H9 (cell line): ENCODE measurements at regions not wholly inside any gene's neighbourhood (a gene's known extent, or its start where the extent isn't known, plus 50 kb on each side); places are given as distances from the start of the nearest gene placed in this dataset.

Experiments used
- DNase-seq: peaks from one replicate; pipeline ENCODE4 v3.0.0-alpha.2; 2017
- H2AFZ ChIP-seq: one replicate; pipeline ENCODE4 v1.6.1; 2013; ENCODE audit warnings: mild to moderate bottlenecking, low read length, control low read depth, moderate library complexity
- H2AK5ac ChIP-seq: 2 replicates; pipeline ENCODE4 v1.6.1; 2013; ENCODE audit warnings: low read length, control low read depth, mixed read lengths; ENCODE audit not compliant: insufficient read length
- H2BK120ac ChIP-seq: one replicate; pipeline ENCODE4 v1.6.1; 2013; ENCODE audit warnings: low read depth, mild to moderate bottlenecking, low read length, control low read depth, inconsistent platforms; ENCODE audit not compliant: poor library complexity, severe bottlenecking
- H2BK12ac ChIP-seq: 2 replicates; pipeline ENCODE4 v1.6.1; 2013; ENCODE audit warnings: low read length, control low read depth, mixed read lengths, low read depth; ENCODE audit not compliant: insufficient read length
- H2BK15ac ChIP-seq: 2 replicates; pipeline ENCODE4 v1.6.1; 2013; ENCODE audit warnings: low read depth, low read length, control low read depth
- H2BK20ac ChIP-seq: one replicate; pipeline ENCODE4 v1.6.1; 2013; ENCODE audit warnings: low read depth, mild to moderate bottlenecking, low read length, control low read depth, inconsistent platforms; ENCODE audit not compliant: poor library complexity, severe bottlenecking
- H2BK5ac ChIP-seq: 2 replicates; pipeline ENCODE4 v1.6.1; 2013; ENCODE audit warnings: low read length, control low read depth, mixed read lengths; ENCODE audit not compliant: insufficient read length
- H3K14ac ChIP-seq: 2 replicates; pipeline ENCODE4 v1.6.1; 2013; ENCODE audit warnings: low read length, control low read depth; ENCODE audit not compliant: insufficient read depth
- H3K18ac ChIP-seq: 2 replicates; pipeline ENCODE4 v1.6.1; 2013; ENCODE audit warnings: low read depth, mild to moderate bottlenecking, mixed read lengths, low read length, control low read depth; ENCODE audit not compliant: insufficient read length
- H3K23ac ChIP-seq: 2 replicates; pipeline ENCODE4 v1.6.1; 2013; ENCODE audit warnings: low read length, control low read depth, mixed read lengths, low read depth; ENCODE audit not compliant: insufficient read length
- H3K23me2 ChIP-seq: 2 replicates; pipeline ENCODE4 v1.6.1; 2013; ENCODE audit warnings: low read depth, mild to moderate bottlenecking, mixed read lengths, low read length, control low read depth; ENCODE audit not compliant: insufficient read length, poor library complexity, severe bottlenecking
- H3K27ac ChIP-seq: 2 replicates; pipeline ENCODE4 v1.5.1; 2013; ENCODE audit warnings: low read length, control low read depth, mixed read lengths, low read depth; ENCODE audit not compliant: insufficient read length
- H3K27me3 ChIP-seq: 2 replicates; pipeline ENCODE4 v1.6.1; 2013; ENCODE audit warnings: low read length, control low read depth, inconsistent platforms; ENCODE audit not compliant: insufficient read depth
- H3K4ac ChIP-seq: 2 replicates; pipeline ENCODE4 v1.6.1; 2013; ENCODE audit warnings: low read depth, mild to moderate bottlenecking, control low read depth, inconsistent platforms, low read length, moderate library complexity
- H3K4me1 ChIP-seq: 2 replicates; pipeline ENCODE4 v1.6.1; 2013; ENCODE audit warnings: low read length, control low read depth, inconsistent platforms; ENCODE audit not compliant: insufficient read depth
- H3K4me2 ChIP-seq: 2 replicates; pipeline ENCODE4 v1.6.1; 2013; ENCODE audit warnings: low read length, control low read depth, mixed read lengths; ENCODE audit not compliant: insufficient read length, insufficient read depth
- H3K56ac ChIP-seq: 2 replicates; pipeline ENCODE4 v1.6.1; 2013; ENCODE audit warnings: low read depth, mild to moderate bottlenecking, mixed read lengths, low read length, control low read depth; ENCODE audit not compliant: insufficient read length
- H3K79me1 ChIP-seq: 2 replicates; pipeline ENCODE4 v1.6.1; 2013; ENCODE audit warnings: low read depth, mild to moderate bottlenecking, moderate library complexity, low read length, control low read depth, inconsistent platforms; ENCODE audit not compliant: insufficient read depth, poor library complexity, severe bottlenecking
- H3K79me2 ChIP-seq: 2 replicates; pipeline ENCODE4 v1.6.1; 2013; ENCODE audit warnings: low read length, control low read depth, inconsistent platforms; ENCODE audit not compliant: insufficient read depth
- H3K9ac ChIP-seq: 2 replicates; pipeline ENCODE4 v1.6.1; 2013; ENCODE audit warnings: low read length, control low read depth, mixed read lengths; ENCODE audit not compliant: insufficient read length; ENCODE audit errors: extremely low read depth
- H3K9me3 ChIP-seq: one replicate; pipeline ENCODE4 v1.6.1; 2013; ENCODE audit warnings: low read depth, low read length, inconsistent platforms; ENCODE audit not compliant: control insufficient read depth
- H3T11ph ChIP-seq: one replicate; pipeline ENCODE4 v1.6.1; 2013; ENCODE audit warnings: mild to moderate bottlenecking, low read length, control low read depth, inconsistent platforms
- H4K20me1 ChIP-seq: one replicate; pipeline ENCODE4 v1.6.1; 2013; ENCODE audit not compliant: control insufficient read depth, insufficient read length, insufficient read depth
- H4K5ac ChIP-seq: 2 replicates; pipeline ENCODE4 v1.6.1; 2013; ENCODE audit warnings: low read depth, mild to moderate bottlenecking, mixed read lengths, low read length, control low read depth; ENCODE audit not compliant: insufficient read length
- H4K8ac ChIP-seq: replicated peaks from 2 replicates; pipeline ENCODE4 v1.6.1; 2013; ENCODE audit warnings: low read length, control low read depth, mixed read lengths, low read depth; ENCODE audit not compliant: insufficient read length
- H4K91ac ChIP-seq: 2 replicates; pipeline ENCODE4 v1.6.1; 2013; ENCODE audit warnings: low read depth, mild to moderate bottlenecking, moderate library complexity, mixed read lengths, low read length, control low read depth; ENCODE audit not compliant: insufficient read length
- H3K27ac Mint-ChIP-seq, 3 experiments: 2 replicates in 2 of 3; 3 replicates in 1 of 3; pipeline ENCODE4 v1.8.0; 2020 to 2021; ENCODE audit warnings: mixed read lengths in 3 of 3, mild to moderate bottlenecking in 1 of 3, moderate library complexity in 1 of 3
- H3K27me3 Mint-ChIP-seq: 2 replicates; pipeline ENCODE4 v1.8.0; 2021; ENCODE audit warnings: low read depth, mild to moderate bottlenecking, moderate library complexity, mixed read lengths
- H3K36me3 Mint-ChIP-seq, 3 experiments: 2 replicates in 2 of 3; 3 replicates in 1 of 3; pipeline ENCODE4 v1.8.0; 2020 to 2021; ENCODE audit warnings: low read depth in 3 of 3, mixed read lengths in 3 of 3; ENCODE audit not compliant: insufficient read depth in 1 of 3
- H3K4me1 Mint-ChIP-seq, 2 experiments: 2 replicates each; pipeline ENCODE4 v1.8.0; 2020; ENCODE audit warnings: mixed read lengths in 2 of 2
- H3K4me3 Mint-ChIP-seq, 2 experiments: 2 replicates in 1 of 2; 3 replicates in 1 of 2; pipeline ENCODE4 v1.8.0; 2020 to 2021; ENCODE audit warnings: mild to moderate bottlenecking in 2 of 2, mixed read lengths in 2 of 2, moderate library complexity in 1 of 2
- H3K9me3 Mint-ChIP-seq, 2 experiments: 2 replicates in 1 of 2; 3 replicates in 1 of 2; pipeline ENCODE4 v1.8.0; 2020; ENCODE audit warnings: mild to moderate bottlenecking in 2 of 2, mixed read lengths in 2 of 2, moderate library complexity in 1 of 2
- CTCF ChIP-seq: fragments of 200-600 bp; sonication (generic); conservative IDR thresholded peaks from 3 replicates; pipeline ENCODE4 v1.8.0; 2021; ENCODE audit warnings: antibody characterized with exemption, mild to moderate bottlenecking
- WGBS: extraction: QIAGEN DNeasy Blood & Tissue Kit; methylation state at CpG from one replicate; pipeline ENCODE4 v1.1.7; 2013; ENCODE audit warnings: missing lambda C conversion rate, low lambda C conversion rate, mixed read lengths; ENCODE audit not compliant: insufficient read length; ENCODE audit errors: extremely low coverage; 5-methylcytosine and 5-hydroxymethylcytosine counted together

- Histone ChIP-seq H3K4me2 (no peak overlapping the region), H2BK15ac (no peak overlapping the region), H2BK12ac (no peak overlapping the region), H3K18ac (no peak overlapping the region), H4K91ac (no peak overlapping the region), H3K9me3 (no peaks in the 10 kb centered on the region), H2BK20ac (no peak overlapping the region), H3K9ac (no peak overlapping the region), H3K23ac (no peak overlapping the region), H3K27me3 (no peaks in the 10 kb centered on the region), H4K5ac (no peak overlapping the region), H2AK5ac (no peak overlapping the region), H3K27ac (no peak overlapping the region), H2BK5ac (no peak overlapping the region), H3K79me1 (no peaks in the 10 kb centered on the region), H2BK120ac (no peak overlapping the region), H3K23me2 (no peaks in the 10 kb centered on the region), H3T11ph (no peak overlapping the region), H2AFZ (no peak overlapping the region), H4K20me1 (no peaks in the 10 kb centered on the region), H3K79me2 (no peaks in the 10 kb centered on the region), H3K4ac (no peak overlapping the region), H3K14ac (no peak overlapping the region), H3K4me1 (no peaks in the 10 kb centered on the region), H3K56ac (no peak overlapping the region), H4K8ac (no peak overlapping the region)
- DNase-seq = no peak
- H3K36me3 Mint-ChIP-seq = no peaks in the 10 kb centered on the region
- no peak for TF ChIP-seq CTCF
- peaks cover 38 to 42% of the 10 kb centered on the region in 2 experiments for H3K4me1 Mint-ChIP-seq
- WGBS = no CpG with 5 or more reads among the region's 2 CpGs
- no peaks in the 10 kb centered on the region; a peak in 1 of 5 replicates for H3K9me3 Mint-ChIP-seq
- no peak overlapping the region for H3K27ac Mint-ChIP-seq
- H3K27me3 Mint-ChIP-seq = peaks cover 7% of the 10 kb centered on the region
- no peak overlapping the region for H3K4me3 Mint-ChIP-seq
Measured at GRCh38 chr16:54579106-54579728, 292.6 kb upstream of the IRX3 start.
